ENCODE measurements at regions not wholly inside any gene's neighbourhood (a gene's known extent, or its start where the extent isn't known, plus 50 kb on each side); places are given as distances from the start of the nearest gene placed in this dataset.
"Not testable (repeated sequence)": the region's sequence is repeated elsewhere in the genome, so short reads cannot be mapped to it uniquely, and the experiment has no call there.

- POLR2A ChIA-PET: no interaction called here
- CTCF ChIA-PET: no interaction called here
These were observed 51.6 kb upstream of the POMP start for GRCh38 chr13:28607187-28607955.

- CTCF ChIA-PET: no interaction called here
- POLR2A ChIA-PET: no interaction called here
These were observed 52.5 kb upstream of the POMP start for GRCh38 chr13:28606466-28606865.

- CTCF ChIA-PET, POLR2A ChIA-PET: not testable (repeated sequence)
These were observed 53.8 kb upstream of the POMP start for GRCh38 chr13:28605147-28605546.

DNA sequence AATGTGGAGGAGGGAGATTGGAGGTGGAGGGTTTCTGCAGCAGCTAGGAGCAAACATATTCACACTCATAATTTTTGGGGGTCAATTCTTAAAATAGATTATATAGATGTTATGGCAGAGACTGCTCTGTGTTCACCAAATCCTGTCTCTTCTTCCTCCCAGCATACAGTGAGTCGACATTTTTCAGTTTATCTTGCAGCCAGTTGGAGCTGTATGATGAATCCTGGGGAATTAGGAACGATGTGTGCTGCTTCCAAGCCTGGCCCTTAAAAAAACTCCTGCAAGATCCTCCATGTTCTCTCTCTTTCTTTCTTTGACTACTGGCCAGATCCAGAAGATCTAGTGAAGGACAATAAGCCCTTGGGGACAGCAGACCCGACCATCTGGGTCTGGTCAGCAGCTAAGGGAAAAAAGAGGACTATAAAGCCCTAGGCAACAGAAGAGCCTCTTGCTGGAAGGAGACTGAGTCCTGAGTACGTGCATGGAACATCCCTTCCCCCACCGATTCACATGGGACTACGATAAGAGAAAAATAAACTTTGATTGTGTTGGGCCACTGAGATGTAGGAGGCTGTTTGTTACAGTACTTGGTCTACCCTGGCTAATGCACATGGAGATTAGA, 55.8 kb upstream of the POMP start:
- CTCF ChIA-PET: no interaction called here

GRCh38 chr13:28602580-28602979, 56.4 kb upstream of the POMP start:
- CTCF ChIA-PET: no interaction called here

More for the DNA sequence above, 55.8 kb upstream of the POMP start:
- POLR2A ChIA-PET: no interaction called here

GRCh38 chr13:28601581-28601980, 57.3 kb upstream of the POMP start:
- ChIA-PET CTCF (no interaction called here), POLR2A (no interaction called here)

More at GRCh38 chr13:28602580-28602979, 56.4 kb upstream of the POMP start:
- POLR2A ChIA-PET: no interaction called here

GRCh38 chr13:28597641-28598040, 61.3 kb upstream of the POMP start:
- ChIA-PET CTCF (no interaction called here), POLR2A (no interaction called here)

- POLR2A ChIA-PET: no interaction called here
- CTCF ChIA-PET: no interaction called here
These were observed 68.5 kb upstream of the POMP start for GRCh38 chr13:28590461-28590860.

GRCh38 chr13:28588296-28588695, 70.6 kb upstream of the POMP start:
- CTCF ChIA-PET: interaction anchor here (0.7 kb wide), 1 partner anchor 12 kb away, joined by 4 read pairs; no protein-coding TSS in a partner anchor
- POLR2A ChIA-PET: no interaction called here

GRCh38 chr13:28587174-28587540, 71.8 kb upstream of the POMP start:
- POLR2A ChIA-PET: no interaction called here
- CTCF ChIA-PET: no interaction called here

DNA sequence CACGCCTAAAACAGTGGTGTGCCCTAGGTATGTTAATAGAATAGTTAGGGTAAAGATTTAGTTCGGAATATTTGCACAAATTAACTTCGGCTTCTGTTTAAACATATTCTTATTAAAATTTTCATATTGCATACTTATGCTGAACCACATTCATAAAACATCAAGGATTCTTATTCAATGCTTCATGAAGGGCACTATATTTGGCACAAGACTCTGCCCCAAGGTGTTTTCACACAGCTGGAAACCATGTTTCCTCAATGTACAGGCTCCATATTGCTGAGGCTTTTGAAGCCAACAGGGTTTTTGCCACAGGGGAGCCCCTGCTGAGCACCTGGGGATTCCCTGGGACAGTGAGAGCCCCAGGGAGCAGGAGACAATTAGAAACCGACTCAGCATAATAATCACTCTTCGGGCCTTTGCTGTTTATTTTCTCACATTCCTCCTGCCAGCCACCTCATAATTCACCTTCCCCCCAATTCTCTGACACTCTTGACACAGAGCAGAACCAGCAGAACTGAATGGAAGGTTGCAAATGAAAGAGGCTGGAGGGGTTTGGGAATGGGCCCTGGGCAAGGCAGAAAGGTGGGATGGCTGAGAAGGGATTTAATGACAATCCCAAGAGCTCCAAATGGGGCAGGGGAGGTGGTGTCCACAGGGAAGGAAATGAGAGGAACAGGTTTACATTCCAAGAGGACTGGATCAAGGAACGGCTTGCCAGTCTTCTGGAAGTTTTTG, 72.3 kb upstream of the POMP start:
- CTCF ChIA-PET: no interaction called here
- POLR2A ChIA-PET: no interaction called here

DNA sequence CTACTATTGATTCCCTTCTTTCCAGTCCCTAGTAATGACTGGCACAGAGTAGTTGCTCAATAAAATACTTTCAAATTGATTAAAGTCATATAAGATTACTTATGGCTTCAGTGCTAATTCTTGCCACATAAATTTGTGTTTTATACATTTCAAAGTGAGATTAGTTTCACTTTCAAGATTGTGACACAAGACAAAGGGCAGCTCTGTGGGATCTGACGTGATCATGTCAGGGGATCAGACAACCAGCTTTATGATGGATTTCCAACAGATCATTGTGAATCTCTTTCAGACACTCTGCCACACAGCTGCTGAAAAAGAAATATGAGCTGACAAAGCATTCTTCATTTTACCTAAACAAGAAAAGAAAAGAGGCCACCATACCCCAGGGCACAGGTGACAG, 73.4 kb upstream of the POMP start:
- CTCF ChIA-PET: no interaction called here
- POLR2A ChIA-PET: no interaction called here

DNA sequence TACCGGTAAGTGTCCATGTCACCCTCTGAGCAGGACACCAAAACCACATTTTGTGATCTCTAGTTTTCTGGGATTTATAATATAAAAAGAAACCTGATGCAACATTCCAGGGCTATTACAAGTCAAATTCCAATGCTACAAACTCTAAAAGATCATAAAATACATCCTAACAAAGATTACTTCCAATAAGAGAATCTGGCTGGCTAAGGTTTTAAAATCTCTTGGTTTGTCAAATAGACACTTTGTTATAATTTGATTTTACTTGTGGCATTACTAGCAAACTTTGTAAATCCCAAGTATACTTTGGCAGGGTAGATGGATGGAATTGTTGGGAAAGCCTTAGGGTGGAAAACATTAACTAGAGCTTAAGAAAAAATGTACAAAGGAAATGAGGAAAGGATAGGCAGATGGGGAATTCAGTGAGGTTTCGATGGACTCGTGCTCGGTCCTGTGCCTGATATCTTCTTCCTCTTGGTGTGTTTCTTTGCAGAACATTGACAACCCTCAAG, 74.0 kb upstream of the POMP start:
- CTCF ChIA-PET: no interaction called here
- POLR2A ChIA-PET: no interaction called here

DNA sequence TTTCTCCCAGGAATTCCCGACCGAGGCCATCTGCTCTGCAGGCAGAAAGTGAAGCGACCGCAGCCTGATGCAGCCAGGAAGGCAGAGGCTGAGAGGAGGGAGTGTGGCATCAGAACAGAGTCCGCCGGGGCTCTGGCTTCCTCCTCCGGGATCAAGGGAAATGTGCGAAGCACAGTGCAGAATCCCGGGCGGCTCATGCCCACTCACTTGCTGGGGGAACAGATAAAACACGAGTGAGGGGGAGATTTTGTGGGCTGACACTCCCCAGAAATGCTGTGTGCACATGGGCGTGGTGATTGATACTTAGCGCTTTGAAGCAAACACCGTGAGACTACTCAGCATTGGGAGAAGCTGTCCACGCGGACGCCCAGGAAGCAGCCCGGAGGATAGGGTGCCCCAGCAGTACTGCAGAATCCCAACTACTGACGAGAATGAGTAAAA, 75.3 kb upstream of the POMP start:
- POLR2A ChIA-PET: no interaction called here

GRCh38 chr13:28582892-28583240, 76.1 kb upstream of the POMP start:
- ChIA-PET POLR2A (no interaction called here), CTCF (no interaction called here)

More for the DNA sequence above, 75.3 kb upstream of the POMP start:
- CTCF ChIA-PET: no interaction called here

DNA sequence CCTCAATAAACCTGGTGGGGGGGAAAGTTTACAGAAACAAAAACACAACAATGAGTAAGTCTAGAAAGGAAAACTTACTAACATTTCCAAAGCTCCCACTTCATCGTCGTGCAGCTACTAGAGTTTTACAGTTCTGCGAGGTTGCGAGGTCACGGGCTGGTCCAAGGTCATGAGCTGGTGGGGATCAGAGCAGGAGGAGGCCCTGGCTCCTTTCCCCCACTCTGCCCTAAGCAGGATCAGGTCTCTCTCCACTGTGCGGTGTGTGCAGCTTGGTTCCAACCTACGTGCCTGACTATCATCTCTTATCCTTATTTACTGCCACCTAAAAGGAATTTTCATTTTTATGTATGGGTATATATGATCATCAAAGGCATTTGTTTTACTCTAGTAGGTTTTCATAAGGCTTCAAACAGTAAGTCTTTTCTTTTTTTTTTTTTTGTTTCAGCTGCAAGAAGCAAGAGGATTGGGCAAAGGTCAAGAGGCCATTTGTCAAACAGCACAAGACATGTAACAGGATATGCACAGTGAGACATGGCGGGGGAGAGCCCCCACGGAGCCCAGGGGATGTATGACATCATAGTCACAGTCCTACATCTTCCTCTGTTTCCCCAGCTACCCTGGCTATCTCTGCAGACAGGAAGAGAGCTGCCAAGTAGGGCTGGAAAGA, 76.6 kb upstream of the POMP start:
- CTCF ChIA-PET: no interaction called here

GRCh38 chr13:28581451-28581850, 77.5 kb upstream of the POMP start:
- ChIA-PET CTCF (interaction anchor here (0.6 kb wide), 1 partner anchor 299 kb away, joined by 3 read pairs; no protein-coding TSS in a partner anchor), POLR2A (no interaction called here)

More for the DNA sequence above, 76.6 kb upstream of the POMP start:
- POLR2A ChIA-PET: no interaction called here

DNA sequence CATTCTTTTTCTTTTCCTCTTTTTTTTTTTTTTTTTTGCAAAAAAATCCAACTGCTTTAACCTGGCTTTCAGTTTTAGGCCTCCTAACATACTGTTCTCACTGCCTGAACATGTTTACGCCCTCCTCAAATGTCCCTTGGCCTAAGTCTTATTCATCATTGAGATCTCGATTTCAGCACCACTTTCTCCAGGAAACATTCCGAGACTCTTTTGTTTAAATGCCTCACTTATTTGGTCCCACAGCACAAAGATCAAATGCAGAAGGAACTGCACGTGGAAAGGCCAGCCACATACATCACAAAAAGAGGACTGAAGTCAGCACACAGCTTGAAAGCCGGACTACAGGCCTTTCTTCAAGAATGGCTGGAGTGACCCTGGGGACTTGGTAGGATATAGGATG, 79.2 kb upstream of the POMP start:
- ChIA-PET POLR2A (no interaction called here), CTCF (no interaction called here)

GRCh38 chr13:28579322-28579721, 79.6 kb upstream of the POMP start:
- CTCF ChIA-PET: interaction anchor here (0.7 kb wide), 1 partner anchor 161 kb away, joined by 3 read pairs; no protein-coding TSS in a partner anchor
- POLR2A ChIA-PET: no interaction called here

GRCh38 chr13:28576067-28576466, 81.1 kb upstream of the FLT1 start:
- ChIA-PET CTCF (interaction anchor here (1.0 kb wide), 1 partner anchor 8 kb away, joined by 3 read pairs; no protein-coding TSS in a partner anchor), POLR2A (no interaction called here)
